GM12878 (cell line): ENCODE measurements at regions not wholly inside any gene's neighbourhood (a gene's known extent, or its start where the extent isn't known, plus 50 kb on each side); places are given as distances from the start of the nearest gene placed in this dataset.

Experiments
- NRF1 ChIP-seq: conservative IDR thresholded peaks from 2 replicates; pipeline ENCODE4 v1.6.1; 2011; ENCODE audit warnings: mild to moderate bottlenecking, low read depth, low read length, improper control_type of control experiment
- POLR2A ChIP-seq: IDR thresholded peaks from 2 replicates; pipeline ENCODE4 v1.6.1; 2011; ENCODE audit warnings: low read depth, mild to moderate bottlenecking, low read length
- YY1 ChIP-seq: IDR thresholded peaks from 2 replicates; pipeline ENCODE4 v1.6.1; 2011; ENCODE audit warnings: low read depth, mild to moderate bottlenecking, low read length
- TF ChIP-seq, protein P1 (sequence below): IDR thresholded peaks from 2 replicates; pipeline ENCODE4 v1.6.1; 2012; ENCODE audit warnings: low read depth, low read length, improper control_type of control experiment

DNA sequence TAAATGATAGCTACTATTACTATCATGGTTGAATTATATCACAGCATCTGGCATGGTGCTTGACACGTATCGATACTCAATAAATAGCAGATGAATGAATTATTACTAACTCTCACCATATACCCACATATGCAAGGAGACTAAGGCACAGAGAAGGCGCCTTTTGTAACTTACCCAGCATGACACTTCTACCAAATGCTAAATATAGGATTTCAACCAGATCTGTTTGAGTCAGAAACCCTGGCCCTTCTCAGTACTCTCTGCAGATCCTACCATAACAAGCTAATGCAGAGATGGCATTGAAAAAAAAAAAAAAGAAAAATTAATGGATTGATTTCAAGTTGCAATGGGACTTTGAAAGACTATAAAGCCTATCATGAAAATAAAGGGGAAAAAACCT is 219.5 kb downstream of the DHX15 start:
- TF ChIP-seq POLR2A (no peak), NRF1 (no peak), YY1 (no peak)
- TF ChIP-seq, protein P1, sequence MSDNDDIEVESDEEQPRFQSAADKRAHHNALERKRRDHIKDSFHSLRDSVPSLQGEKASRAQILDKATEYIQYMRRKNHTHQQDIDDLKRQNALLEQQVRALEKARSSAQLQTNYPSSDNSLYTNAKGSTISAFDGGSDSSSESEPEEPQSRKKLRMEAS: no peak
